HG02973 (cell line): ENCODE measurements at regions not wholly inside any gene's neighbourhood (a gene's known extent, or its start where the extent isn't known, plus 50 kb on each side); places are given as distances from the start of the nearest gene placed in this dataset.

Experiments
- ATAC-seq: cut with Tn5 transposase; IDR thresholded peaks from one replicate; pipeline ENCODE4 v1.9.1; 2021; ENCODE audit warnings: moderate library complexity; ENCODE audit not compliant: unreplicated experiment

- ATAC-seq = no peak
These were observed 733.7 kb upstream of the POU3F3 start for GRCh38 chr2:104120171-104120570.

- ATAC-seq = no peak
These were observed 728.8 kb upstream of the POU3F3 start for GRCh38 chr2:104125096-104125495.

GRCh38 chr2:104127049-104127770, 726.7 kb upstream of the POU3F3 start:
- no peak for ATAC-seq

- no peak for ATAC-seq
These were observed 713.6 kb upstream of the POU3F3 start for GRCh38 chr2:104140361-104140760.

GRCh38 chr2:104158191-104158590, 695.7 kb upstream of the POU3F3 start:
- no peak for ATAC-seq

- no peak for ATAC-seq
These were observed 690.2 kb upstream of the POU3F3 start for GRCh38 chr2:104163611-104164130.

- no peak for ATAC-seq
These were observed 689.1 kb upstream of the POU3F3 start for GRCh38 chr2:104164721-104165252.

GRCh38 chr2:104177179-104177578, 676.7 kb upstream of the POU3F3 start:
- ATAC-seq = no peak

GRCh38 chr2:104179644-104180043, 674.3 kb upstream of the POU3F3 start:
- no peak for ATAC-seq

- no peak for ATAC-seq
These were observed 653.3 kb upstream of the POU3F3 start for GRCh38 chr2:104200533-104201168.

GRCh38 chr2:104213758-104214157, 640.2 kb upstream of the POU3F3 start:
- ATAC-seq = no peak

- ATAC-seq = no peak
These were observed 638.4 kb upstream of the POU3F3 start for GRCh38 chr2:104215269-104216161.

- no peak for ATAC-seq
These were observed 620.3 kb upstream of the POU3F3 start for GRCh38 chr2:104233591-104233990.

- ATAC-seq = no peak
These were observed 617.4 kb upstream of the POU3F3 start for GRCh38 chr2:104236491-104236890.

- ATAC-seq = no peak
These were observed 612.9 kb upstream of the POU3F3 start for GRCh38 chr2:104240984-104241383.

- ATAC-seq = no peak
These were observed 604.3 kb upstream of the POU3F3 start for GRCh38 chr2:104249629-104250028.

GRCh38 chr2:104250635-104251034, 603.3 kb upstream of the POU3F3 start:
- ATAC-seq = no peak

GRCh38 chr2:104254017-104254416, 599.9 kb upstream of the POU3F3 start:
- ATAC-seq = no peak

- no peak for ATAC-seq
These were observed 591.2 kb upstream of the POU3F3 start for GRCh38 chr2:104262714-104263113.

- ATAC-seq = no peak
These were observed 574.3 kb upstream of the POU3F3 start for GRCh38 chr2:104279646-104280045.

- ATAC-seq = no peak
These were observed 573.7 kb upstream of the POU3F3 start for GRCh38 chr2:104280216-104280615.
